ENCODE measurements at regions not wholly inside any gene's neighbourhood (a gene's known extent, or its start where the extent isn't known, plus 50 kb on each side); places are given as distances from the start of the nearest gene placed in this dataset.

DNA sequence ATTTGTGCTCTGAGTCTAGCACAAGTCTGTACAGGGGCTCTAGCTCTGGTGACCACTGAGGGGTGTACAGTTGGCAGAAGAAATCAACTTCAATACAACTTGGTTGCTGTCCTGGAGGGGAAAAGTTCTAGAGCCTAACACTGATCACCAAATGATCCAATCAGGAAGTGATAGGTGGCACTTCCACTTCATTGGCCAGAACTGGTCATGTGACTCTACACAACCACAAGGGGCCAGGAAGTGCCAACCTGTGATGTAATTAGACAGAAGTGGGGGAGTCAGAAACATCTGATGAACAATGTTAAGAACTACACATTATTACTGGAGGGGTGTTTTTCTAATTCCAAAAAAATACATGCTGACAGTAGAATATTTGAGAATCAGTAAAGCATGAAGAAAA, 401.6 kb downstream of the VRK1 start:
- TF ChIP-seq, protein P1, sequence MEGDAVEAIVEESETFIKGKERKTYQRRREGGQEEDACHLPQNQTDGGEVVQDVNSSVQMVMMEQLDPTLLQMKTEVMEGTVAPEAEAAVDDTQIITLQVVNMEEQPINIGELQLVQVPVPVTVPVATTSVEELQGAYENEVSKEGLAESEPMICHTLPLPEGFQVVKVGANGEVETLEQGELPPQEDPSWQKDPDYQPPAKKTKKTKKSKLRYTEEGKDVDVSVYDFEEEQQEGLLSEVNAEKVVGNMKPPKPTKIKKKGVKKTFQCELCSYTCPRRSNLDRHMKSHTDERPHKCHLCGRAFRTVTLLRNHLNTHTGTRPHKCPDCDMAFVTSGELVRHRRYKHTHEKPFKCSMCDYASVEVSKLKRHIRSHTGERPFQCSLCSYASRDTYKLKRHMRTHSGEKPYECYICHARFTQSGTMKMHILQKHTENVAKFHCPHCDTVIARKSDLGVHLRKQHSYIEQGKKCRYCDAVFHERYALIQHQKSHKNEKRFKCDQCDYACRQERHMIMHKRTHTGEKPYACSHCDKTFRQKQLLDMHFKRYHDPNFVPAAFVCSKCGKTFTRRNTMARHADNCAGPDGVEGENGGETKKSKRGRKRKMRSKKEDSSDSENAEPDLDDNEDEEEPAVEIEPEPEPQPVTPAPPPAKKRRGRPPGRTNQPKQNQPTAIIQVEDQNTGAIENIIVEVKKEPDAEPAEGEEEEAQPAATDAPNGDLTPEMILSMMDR (conservative IDR thresholded peaks at IDR 0.05): no peak
- no peak for TF ChIP-seq ZFX (IDR thresholded peaks at IDR 0.05)
- no peak overlapping the region for H3K27ac ChIP-seq

DNA sequence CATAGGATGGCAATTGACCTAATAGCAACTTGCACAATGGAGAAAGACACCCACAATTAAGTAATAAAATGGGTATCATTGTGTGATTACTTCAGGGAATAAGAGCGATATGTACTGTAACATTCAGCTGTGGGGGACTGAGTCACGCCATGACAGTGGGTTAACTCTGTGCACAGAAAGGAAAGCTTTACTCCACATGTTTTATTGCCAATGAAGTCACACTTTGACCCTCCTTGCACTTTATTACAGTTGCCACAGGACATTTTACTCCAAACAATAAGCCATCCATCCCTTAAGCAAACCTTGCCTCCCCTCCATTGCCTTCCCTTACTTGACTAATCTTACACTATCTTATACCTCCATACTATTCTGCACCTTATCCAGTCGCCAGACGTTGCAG, 403.1 kb downstream of the VRK1 start:
- H3K27ac ChIP-seq: no peak overlapping the region
- TF ChIP-seq ZFX (IDR thresholded peaks at IDR 0.05): no peak
- TF ChIP-seq, protein P1 (conservative IDR thresholded peaks at IDR 0.05): no peak

- no peak overlapping the region for H3K27ac ChIP-seq
- TF ChIP-seq, protein P1 (conservative IDR thresholded peaks at IDR 0.05): no peak
- TF ChIP-seq ZFX (IDR thresholded peaks at IDR 0.05): no peak
These were observed 409.7 kb downstream of the VRK1 start for GRCh38 chr14:97206916-97207315.

DNA sequence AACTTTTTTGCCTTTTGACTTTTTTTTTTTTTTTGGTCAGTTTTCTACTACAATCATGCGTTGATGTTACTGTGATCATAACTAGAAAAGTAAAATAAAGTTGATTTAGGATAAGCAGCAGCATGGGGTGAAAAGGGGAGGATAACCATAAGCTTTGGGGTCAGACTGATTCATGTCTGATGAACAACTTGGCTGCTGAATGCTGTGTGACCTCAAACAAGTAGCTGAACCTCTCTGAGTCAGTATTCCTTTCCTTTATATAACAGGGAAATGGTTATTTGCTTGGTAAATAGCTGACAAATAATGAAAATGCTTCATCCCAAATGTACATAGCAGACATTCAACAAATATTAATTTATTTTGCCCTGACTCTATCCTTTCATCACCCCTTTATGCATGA, 413.0 kb downstream of the VRK1 start:
- no peak overlapping the region for H3K27ac ChIP-seq
- TF ChIP-seq ZFX (IDR thresholded peaks at IDR 0.05): no peak
- TF ChIP-seq, protein P1 (conservative IDR thresholded peaks at IDR 0.05): no peak

- TF ChIP-seq, protein P1 (conservative IDR thresholded peaks at IDR 0.05): no peak
- no peak for TF ChIP-seq ZFX (IDR thresholded peaks at IDR 0.05)
- H3K27ac ChIP-seq: no peak overlapping the region
These were observed 415.2 kb downstream of the VRK1 start for GRCh38 chr14:97212399-97212798.

GRCh38 chr14:97213720-97214119, 416.5 kb downstream of the VRK1 start:
- TF ChIP-seq ZFX (IDR thresholded peaks at IDR 0.05): no peak
- TF ChIP-seq, protein P1 (conservative IDR thresholded peaks at IDR 0.05): no peak
- H3K27ac ChIP-seq: no peak overlapping the region

DNA sequence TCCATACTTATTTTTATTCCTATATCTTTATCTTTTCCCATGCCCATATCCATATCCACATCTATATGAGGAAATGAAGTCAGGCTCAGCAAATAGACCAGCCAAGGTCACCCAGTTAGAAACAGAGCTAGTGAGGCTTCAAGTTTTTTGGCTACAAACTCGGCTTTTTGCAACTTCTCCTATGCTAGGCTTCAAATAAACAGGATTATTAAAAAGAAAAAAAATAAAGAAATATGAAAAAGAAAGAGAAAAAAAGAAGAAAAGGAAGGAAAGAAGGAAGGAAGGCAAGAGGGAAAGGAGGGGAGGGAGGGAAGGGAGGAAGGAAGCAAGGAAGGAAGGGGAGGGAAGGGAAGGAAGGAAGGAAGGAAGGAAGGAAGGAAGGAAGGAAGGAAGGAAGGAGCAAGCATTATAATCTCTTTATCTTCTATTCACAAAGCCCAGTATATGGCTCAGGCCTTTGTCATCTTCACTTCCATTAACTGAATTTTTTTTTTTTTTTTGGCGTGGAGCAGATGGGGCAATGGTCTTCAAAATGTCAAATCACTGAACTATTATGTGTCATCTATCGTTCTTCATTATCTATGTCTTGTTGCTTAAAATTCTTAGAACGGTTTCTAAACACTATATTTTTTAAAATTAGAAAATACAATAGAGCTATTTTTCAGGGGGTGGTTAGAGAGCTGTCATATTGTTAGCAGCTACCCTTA, 418.2 kb downstream of the VRK1 start:
- TF ChIP-seq, protein P1 (conservative IDR thresholded peaks at IDR 0.05): no peak
- no peak for TF ChIP-seq ZFX (IDR thresholded peaks at IDR 0.05)
- no peak overlapping the region for H3K27ac ChIP-seq
